Endometrial microvascular endothelial cells (primary cell): ENCODE measurements at regions not wholly inside any gene's neighbourhood (a gene's known extent, or its start where the extent isn't known, plus 50 kb on each side); places are given as distances from the start of the nearest gene placed in this dataset.
"Not testable (repeated sequence)": the region's sequence is repeated elsewhere in the genome, so short reads cannot be mapped to it uniquely, and the experiment has no call there.

Experiments used
- in situ Hi-C: cut with HindIII; loops from 2 replicates; pipeline ENCODE4 v1.10.0; 2017; ENCODE audit warnings: low sequenced_read_pairs, low pct_unique_long_range_greater_than_20kb; ENCODE audit errors: inconsistent ontology term

GRCh38 chr16:65283181-65283651 is 161.4 kb upstream of the CDH11 start:
- in situ Hi-C loops: no loop called here

- in situ Hi-C loops: no loop called here
These were observed 159.7 kb upstream of the CDH11 start for GRCh38 chr16:65281586-65281985.

- in situ Hi-C loops: no loop called here
These were observed 159.1 kb upstream of the CDH11 start for GRCh38 chr16:65280845-65281512.

GRCh38 chr16:65279576-65279975 is 157.7 kb upstream of the CDH11 start:
- in situ Hi-C loops: no loop called here

GRCh38 chr16:65278874-65279273 is 157.0 kb upstream of the CDH11 start:
- in situ Hi-C loops: no loop called here

GRCh38 chr16:65274566-65274965 is 152.7 kb upstream of the CDH11 start:
- in situ Hi-C loops: no loop called here

GRCh38 chr16:65272699-65273414 is 151.0 kb upstream of the CDH11 start:
- in situ Hi-C loops: no loop called here

- in situ Hi-C loops: no loop called here
These were observed 150.1 kb upstream of the CDH11 start for GRCh38 chr16:65271996-65272395.

GRCh38 chr16:65268331-65268730 is 146.5 kb upstream of the CDH11 start:
- in situ Hi-C loops: no loop called here

- in situ Hi-C loops: no loop called here
These were observed 142.0 kb upstream of the CDH11 start for GRCh38 chr16:65263896-65264295.

- in situ Hi-C loops: no loop called here
These were observed 138.9 kb upstream of the CDH11 start for GRCh38 chr16:65260746-65261145.

- in situ Hi-C loops: no loop called here
These were observed 132.3 kb upstream of the CDH11 start for GRCh38 chr16:65254144-65254543.

- in situ Hi-C loops: no loop called here
These were observed 127.9 kb upstream of the CDH11 start for GRCh38 chr16:65249768-65250167.

- in situ Hi-C loops: no loop called here
These were observed 122.9 kb upstream of the CDH11 start for GRCh38 chr16:65244787-65245186.

- in situ Hi-C loops: no loop called here
These were observed 113.7 kb upstream of the CDH11 start for GRCh38 chr16:65235339-65236177.

GRCh38 chr16:65234721-65235320 is 113.0 kb upstream of the CDH11 start:
- in situ Hi-C loops: not testable (repeated sequence)

- in situ Hi-C loops: no loop called here
These were observed 107.4 kb upstream of the CDH11 start for GRCh38 chr16:65229191-65229662.

GRCh38 chr16:65227150-65227835 is 105.4 kb upstream of the CDH11 start:
- in situ Hi-C loops: no loop called here

GRCh38 chr16:65226077-65226476 is 104.2 kb upstream of the CDH11 start:
- in situ Hi-C loops: no loop called here
